ENCODE measurements at regions not wholly inside any gene's neighbourhood (a gene's known extent, or its start where the extent isn't known, plus 50 kb on each side); places are given as distances from the start of the nearest gene placed in this dataset.

- no peak for DNase-seq (ENCODE audit: low spot score)
- no peak overlapping the region for H3K27ac ChIP-seq
- TF ChIP-seq CTCF (IDR thresholded peaks at IDR 0.05) = no peak
- no peak overlapping the region for H3K4me3 ChIP-seq
These were observed 77.8 kb upstream of the SETBP1 start for GRCh38 chr18:44602845-44603244.

GRCh38 chr18:44609181-44609941, 71.3 kb upstream of the SETBP1 start:
- TF ChIP-seq CTCF (IDR thresholded peaks at IDR 0.05) = no peak
- Histone ChIP-seq H3K27ac (no peak overlapping the region), H3K4me3 (no peak overlapping the region)
- no peak for DNase-seq (ENCODE audit: low spot score)

- no peak for TF ChIP-seq CTCF (IDR thresholded peaks at IDR 0.05)
- H3K4me3 ChIP-seq = no peak overlapping the region
- no peak for DNase-seq (ENCODE audit: low spot score)
- no peak overlapping the region for H3K27ac ChIP-seq
These were observed 59.9 kb upstream of the SETBP1 start for GRCh38 chr18:44620812-44621211.

DNA sequence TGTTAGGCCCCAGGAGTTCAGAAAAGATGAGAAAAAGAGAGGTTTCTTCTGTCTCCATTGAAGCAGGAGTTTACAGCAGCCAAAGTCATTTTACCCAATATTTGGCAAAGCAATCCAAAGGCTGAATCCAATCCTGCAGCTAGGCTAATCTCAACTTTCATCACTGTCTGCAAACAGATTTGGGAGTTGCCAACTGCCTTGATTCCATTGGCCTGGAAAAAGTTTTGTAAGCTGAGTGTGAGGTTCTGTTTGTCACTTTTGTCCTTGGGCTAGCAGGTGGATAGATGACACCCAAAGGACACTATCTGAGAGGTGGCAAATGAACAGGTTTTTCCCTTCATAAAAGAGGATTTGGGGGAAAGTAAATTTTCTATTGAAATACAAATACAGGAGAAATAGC, 56.6 kb upstream of the SETBP1 start:
- no peak for TF ChIP-seq CTCF (IDR thresholded peaks at IDR 0.05)
- no peak for DNase-seq (ENCODE audit: low spot score)
- Histone ChIP-seq H3K27ac (no peak overlapping the region), H3K4me3 (no peak overlapping the region)

- TF ChIP-seq CTCF (IDR thresholded peaks at IDR 0.05) = no peak
- Histone ChIP-seq H3K4me3 (no peak overlapping the region), H3K27ac (no peak overlapping the region)
- DNase-seq (ENCODE audit: low spot score) = no peak
These were observed 55.3 kb upstream of the SETBP1 start for GRCh38 chr18:44625386-44625785.

DNA sequence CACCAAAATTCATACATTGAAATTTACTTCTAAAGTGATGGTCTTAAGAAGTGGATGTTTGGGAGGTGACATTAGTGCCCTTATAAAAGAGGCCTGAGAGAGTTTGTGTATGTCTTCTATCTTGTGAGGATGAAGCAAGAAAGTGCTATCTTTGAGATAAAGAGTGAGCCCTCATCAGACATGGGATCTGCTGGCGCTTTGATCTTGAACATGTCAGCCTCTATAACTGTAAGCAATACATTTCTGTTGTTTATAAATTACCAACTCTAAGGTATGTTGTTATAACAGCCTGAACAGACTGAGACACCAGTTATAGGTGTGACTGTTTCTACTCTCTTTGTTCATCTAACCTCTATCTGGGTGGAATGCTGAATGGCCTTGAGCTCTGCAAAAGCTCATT, 54.5 kb upstream of the SETBP1 start:
- Histone ChIP-seq H3K4me3 (no peak overlapping the region), H3K27ac (no peak overlapping the region)
- TF ChIP-seq CTCF (IDR thresholded peaks at IDR 0.05) = no peak
- DNase-seq (ENCODE audit: low spot score) = no peak

DNA sequence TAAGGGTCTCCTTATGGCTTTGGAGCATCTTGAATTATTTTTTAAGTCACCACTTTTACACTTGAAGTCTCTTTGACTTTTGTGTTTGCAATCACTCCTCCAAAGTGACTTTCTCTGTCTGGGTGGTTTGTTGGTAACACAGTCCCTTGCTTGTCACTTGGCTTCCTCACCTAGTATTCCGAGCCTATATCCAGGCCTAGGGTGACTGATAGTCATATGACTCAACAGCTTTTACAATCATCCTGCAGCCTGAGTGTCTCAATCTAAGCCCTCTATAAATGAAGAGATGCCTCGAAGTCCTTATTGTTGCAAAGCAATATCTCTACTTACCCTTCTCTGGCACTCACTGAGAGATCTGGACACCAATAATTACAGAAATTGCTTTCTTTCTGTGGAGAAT, 53.9 kb upstream of the SETBP1 start:
- no peak overlapping the region for H3K27ac ChIP-seq

More for the DNA sequence above, 53.9 kb upstream of the SETBP1 start:
- TF ChIP-seq CTCF (IDR thresholded peaks at IDR 0.05) = no peak
- no peak for DNase-seq (ENCODE audit: low spot score)
- no peak overlapping the region for H3K4me3 ChIP-seq

All from coronary artery (tissue), 2 donors.